A549 (cell line): ENCODE measurements at regions not wholly inside any gene's neighbourhood (a gene's known extent, or its start where the extent isn't known, plus 50 kb on each side); places are given as distances from the start of the nearest gene placed in this dataset.

Source experiments
- ATAC-seq, 2 experiments: fragments of 200-7000 bp in 1 of 2; fragments of >200 bp in 1 of 2; cut with Nextera tagmentation in 1 of 2; cut with Tn5 transposase in 1 of 2; 3 replicates each; pipeline versions ENCODE4 v1.8.0 to v1.9.1; 2018 to 2020; ENCODE audit warnings: mild to moderate bottlenecking in 1 of 2, moderate library complexity in 1 of 2
- CTCF ChIA-PET: fragments of 300-600 bp; sonication (Branson Sonifier 250); formaldehyde crosslinking; extraction: SDS; loops from one replicate; lab custom pipeline; 2021; ENCODE audit warnings: antibody characterized with exemption, inconsistent platforms; lab: Yijun Ruan, JAX
- POLR2A ChIA-PET: fragments of 350-600 bp; formaldehyde crosslinking; extraction: SDS; loops from one replicate; lab custom pipeline; 2021; ENCODE audit warnings: antibody characterized with exemption, inconsistent platforms; lab: Yijun Ruan, JAX
- DNase-seq, 2 experiments: peaks; one replicate each; pipeline versions ENCODE4 v3.0.0 to v3.0.0-alpha.2; 2011 to 2016; ENCODE audit warnings: low read depth in 1 of 2, low spot score in 1 of 2
- FAIRE-seq: peaks from 2 replicates; lab custom pipeline; 2011; peaks lifted over from hg19 to GRCh38; lab: Jason Lieb, UNC
- H3K27ac ChIP-seq, 2 experiments: fragments of >200 bp; sonication (Bioruptor Twin); formaldehyde crosslinking; 3 replicates each; pipeline ENCODE4 v1.5.1; 2016 to 2017
- H3K4me1 ChIP-seq: fragments of >200 bp; sonication (Bioruptor Twin); formaldehyde crosslinking; 3 replicates; pipeline ENCODE4 v1.6.1; 2016
- H3K4me2 ChIP-seq: fragments of >200 bp; sonication (Bioruptor Twin); formaldehyde crosslinking; 3 replicates; pipeline ENCODE4 v1.6.1; 2016
- H3K4me3 ChIP-seq: fragments of >200 bp; sonication (Bioruptor Twin); formaldehyde crosslinking; 3 replicates; pipeline ENCODE4 v1.5.1; 2016
- H3K9me3 ChIP-seq: fragments of >200 bp; sonication (Bioruptor Twin); formaldehyde crosslinking; 3 replicates; pipeline ENCODE4 v1.6.1; 2016
- CBX2 ChIP-seq: fragments of 200-600 bp; sonication (generic); IDR thresholded peaks from 2 replicates; pipeline ENCODE4 v1.6.1; 2016; ENCODE audit warnings: low read depth, mild to moderate bottlenecking, borderline replicate concordance
- CBX8 ChIP-seq: fragments of 200-600 bp; sonication (generic); IDR thresholded peaks from 2 replicates; pipeline ENCODE4 v1.6.1; 2016
- CEBPB ChIP-seq, 2 experiments: fragments of >200 bp in 1 of 2; sonication (Bioruptor Twin) in 1 of 2; formaldehyde crosslinking in 1 of 2; IDR thresholded peaks; 2 replicates each; pipeline ENCODE4 v1.6.1; 2012 to 2016
- CHD2 ChIP-seq: fragments of 150-350 bp; IDR thresholded peaks from 2 replicates; pipeline ENCODE4 v1.6.1; 2014; ENCODE audit warnings: low read length; ENCODE audit not compliant: partially characterized antibody
- EHMT2 ChIP-seq: fragments of 200-600 bp; sonication (generic); IDR thresholded peaks from 2 replicates; pipeline ENCODE4 v1.6.1; 2016; ENCODE audit warnings: antibody characterized with exemption, low read depth, mild to moderate bottlenecking, moderate library complexity
- ESRRA ChIP-seq: fragments of 150-350 bp; IDR thresholded peaks from 2 replicates; pipeline ENCODE4 v1.6.1; 2014; ENCODE audit warnings: mild to moderate bottlenecking, low read length, borderline replicate concordance
- FOSL2 ChIP-seq, 2 experiments: fragments of 450-650 bp in 1 of 2; fragments of >200 bp in 1 of 2; sonication (Bioruptor Twin) in 1 of 2; formaldehyde crosslinking; IDR thresholded peaks; 2 replicates each; pipeline versions ENCODE4 v1.5.0 to v1.6.1; 2016 to 2020; ENCODE audit warnings: mild to moderate bottlenecking in 1 of 2, moderate library complexity in 1 of 2
- FOXS1 ChIP-seq: fragments of 250-450 bp; sonication (Bioruptor Pico); IDR thresholded peaks from 2 replicates; pipeline ENCODE4 v1.5.0; 2020; ENCODE audit warnings: mild to moderate bottlenecking, moderate library complexity
- HEYL ChIP-seq: fragments of 250-450 bp; sonication (Bioruptor Pico); IDR thresholded peaks from 2 replicates; pipeline ENCODE4 v1.8.0; 2021; ENCODE audit warnings: mild to moderate bottlenecking, moderate library complexity
- HMGXB4 ChIP-seq: fragments of 250-450 bp; sonication (Bioruptor Pico); IDR thresholded peaks from 2 replicates; pipeline ENCODE4 v1.5.0; 2021; ENCODE audit warnings: mild to moderate bottlenecking, moderate library complexity, borderline replicate concordance
- HOXB5 ChIP-seq: fragments of 250-450 bp; sonication (Bioruptor Pico); IDR thresholded peaks from 2 replicates; pipeline ENCODE4 v1.5.0; 2020; ENCODE audit warnings: mild to moderate bottlenecking, moderate library complexity
- JUN ChIP-seq, 2 experiments: fragments of >200 bp; sonication (Bioruptor Twin); formaldehyde crosslinking; IDR thresholded peaks; 2 replicates in 1 of 2; 3 replicates in 1 of 2; pipeline ENCODE4 v1.6.1; 2016 to 2017
- MAFK ChIP-seq: fragments of 450-650 bp; IDR thresholded peaks from 2 replicates; pipeline ENCODE4 v1.6.1; 2014; ENCODE audit not compliant: partially characterized antibody
- MAZ ChIP-seq: fragments of 150-350 bp; IDR thresholded peaks from 2 replicates; pipeline ENCODE4 v1.6.1; 2014; ENCODE audit warnings: antibody characterized with exemption, low read depth, low read length, borderline replicate concordance
- MYC ChIP-seq: IDR thresholded peaks from 2 replicates; pipeline ENCODE4 v1.6.1; 2012; ENCODE audit warnings: mild to moderate bottlenecking, inconsistent platforms, low read length, improper control_type of control experiment, borderline replicate concordance
- POLR2AphosphoS2 ChIP-seq: conservative IDR thresholded peaks from 2 replicates; pipeline ENCODE4 v1.6.1; 2012; ENCODE audit warnings: low read length, improper control_type of control experiment, inconsistent platforms
- RCOR1 ChIP-seq: fragments of 150-350 bp; IDR thresholded peaks from 2 replicates; pipeline ENCODE4 v1.6.1; 2014; ENCODE audit warnings: antibody characterized with exemption, low read length, low read depth
- RNF2 ChIP-seq: fragments of 200-600 bp; sonication (generic); IDR thresholded peaks from 2 replicates; pipeline ENCODE4 v1.6.1; 2016; ENCODE audit warnings: low read depth, mild to moderate bottlenecking, antibody characterized with exemption, moderate library complexity, borderline replicate concordance
- ZC3H11A ChIP-seq: fragments of 450-650 bp; IDR thresholded peaks from 2 replicates; pipeline ENCODE4 v1.6.1; 2014; ENCODE audit warnings: antibody characterized with exemption, mild to moderate bottlenecking
- WGBS: methylation state at CpG from one replicate; pipeline ENCODE4 v1.1.6; 2017; ENCODE audit errors: missing lambda C conversion rate; 5-methylcytosine and 5-hydroxymethylcytosine counted together
- TF ChIP-seq, protein P1 (sequence below): fragments of 150-350 bp; IDR thresholded peaks from 2 replicates; pipeline ENCODE4 v1.6.1; 2014; ENCODE audit warnings: low read depth, mild to moderate bottlenecking, low read length
- TF ChIP-seq, protein P2 (sequence below): IDR thresholded peaks from 2 replicates; pipeline ENCODE4 v1.6.1; 2012
- TF ChIP-seq, protein P3 (sequence below): fragments of 450-650 bp; IDR thresholded peaks from 2 replicates; pipeline ENCODE4 v1.6.1; 2014; ENCODE audit warnings: antibody characterized with exemption

DNA sequence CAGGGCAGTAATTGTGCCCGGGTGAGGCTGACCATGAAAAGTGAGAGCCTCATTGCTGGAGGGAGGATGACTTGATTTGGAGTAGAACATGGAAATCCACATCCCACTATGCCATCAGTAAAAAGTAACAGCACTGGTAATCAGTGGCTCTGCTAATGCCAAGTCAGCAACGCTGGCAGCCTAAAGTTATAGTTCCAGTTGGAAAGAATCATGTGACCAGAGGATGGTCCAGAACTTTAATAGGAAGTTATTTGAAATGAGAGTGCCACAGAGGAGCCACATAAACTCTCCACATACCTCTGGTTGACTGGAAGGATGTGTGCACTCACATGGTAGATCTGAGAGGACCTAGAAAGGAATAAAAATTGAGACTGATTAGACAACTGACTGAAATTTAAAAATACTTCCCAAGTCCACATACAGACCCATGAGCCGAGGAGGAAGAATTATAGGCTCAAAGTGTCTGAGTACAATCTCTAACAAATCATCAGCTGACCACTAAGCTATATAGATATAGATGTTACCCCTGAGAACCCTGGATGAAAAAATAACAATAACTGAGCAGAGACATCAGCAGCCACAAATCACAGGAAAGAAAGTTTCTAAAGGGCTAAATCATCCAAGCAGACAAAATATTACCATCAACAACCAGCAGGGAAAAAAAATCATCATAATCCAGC, 346.8 kb downstream of the STK39 start:
- ChIA-PET POLR2A (no interaction called here), CTCF (no interaction called here)
- WGBS, result 20% methylated on average over 3 of the region's 3 CpGs
- no peaks in the 10 kb centered on the region for H3K4me1 ChIP-seq
- no peaks in the 10 kb centered on the region for H3K9me3 ChIP-seq
- H3K4me2 ChIP-seq, result no peak overlapping the region
- TF ChIP-seq ZC3H11A, result no peak
- TF ChIP-seq MAFK, result peak; percentile 11
- TF ChIP-seq, protein P1, sequence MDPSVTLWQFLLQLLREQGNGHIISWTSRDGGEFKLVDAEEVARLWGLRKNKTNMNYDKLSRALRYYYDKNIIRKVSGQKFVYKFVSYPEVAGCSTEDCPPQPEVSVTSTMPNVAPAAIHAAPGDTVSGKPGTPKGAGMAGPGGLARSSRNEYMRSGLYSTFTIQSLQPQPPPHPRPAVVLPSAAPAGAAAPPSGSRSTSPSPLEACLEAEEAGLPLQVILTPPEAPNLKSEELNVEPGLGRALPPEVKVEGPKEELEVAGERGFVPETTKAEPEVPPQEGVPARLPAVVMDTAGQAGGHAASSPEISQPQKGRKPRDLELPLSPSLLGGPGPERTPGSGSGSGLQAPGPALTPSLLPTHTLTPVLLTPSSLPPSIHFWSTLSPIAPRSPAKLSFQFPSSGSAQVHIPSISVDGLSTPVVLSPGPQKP, result no peak
- TF ChIP-seq, protein P2, sequence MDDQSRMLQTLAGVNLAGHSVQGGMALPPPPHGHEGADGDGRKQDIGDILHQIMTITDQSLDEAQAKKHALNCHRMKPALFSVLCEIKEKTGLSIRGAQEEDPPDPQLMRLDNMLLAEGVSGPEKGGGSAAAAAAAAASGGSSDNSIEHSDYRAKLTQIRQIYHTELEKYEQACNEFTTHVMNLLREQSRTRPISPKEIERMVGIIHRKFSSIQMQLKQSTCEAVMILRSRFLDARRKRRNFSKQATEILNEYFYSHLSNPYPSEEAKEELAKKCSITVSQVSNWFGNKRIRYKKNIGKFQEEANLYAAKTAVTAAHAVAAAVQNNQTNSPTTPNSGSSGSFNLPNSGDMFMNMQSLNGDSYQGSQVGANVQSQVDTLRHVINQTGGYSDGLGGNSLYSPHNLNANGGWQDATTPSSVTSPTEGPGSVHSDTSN, result no peak
- TF ChIP-seq HEYL, result no peak
- TF ChIP-seq RCOR1, result no peak
- TF ChIP-seq CBX8, result no peak
- FAIRE-seq (no peak), ATAC-seq (no peak), DNase-seq (no peak)
- H3K4me3 ChIP-seq, result no peak overlapping the region
- H3K27ac ChIP-seq, result no peak overlapping the region

DNA sequence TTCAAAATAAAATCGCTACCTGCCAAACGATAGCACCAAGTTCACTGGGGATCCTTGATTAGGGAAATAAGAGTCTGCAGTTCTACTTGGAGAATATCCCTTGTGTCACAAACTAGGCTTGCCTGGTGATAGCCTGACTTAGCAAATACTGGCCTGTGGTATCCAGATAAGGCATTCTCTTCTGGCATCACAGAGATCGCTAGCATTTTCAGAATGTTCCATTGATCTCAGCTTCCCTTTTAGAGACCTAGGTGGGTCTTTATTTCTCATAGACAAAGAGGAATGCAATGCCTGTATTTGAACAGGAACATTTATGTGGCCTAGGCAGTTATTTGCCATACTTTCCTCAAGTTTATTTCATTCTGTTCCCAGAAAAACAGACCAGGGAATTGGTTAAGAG, 349.1 kb downstream of the STK39 start:
- no peaks in the 10 kb centered on the region for H3K9me3 ChIP-seq
- no peak for DNase-seq
- H3K4me3 ChIP-seq, result no peak overlapping the region
- no peak for TF ChIP-seq MAZ
- TF ChIP-seq CEBPB (IDR thresholded peaks at IDR 0.05), result no peak
- no peak for TF ChIP-seq JUN (IDR thresholded peaks at IDR 0.05)
- no peak for TF ChIP-seq RNF2
- no peak for TF ChIP-seq CBX2
- TF ChIP-seq CHD2, result no peak
- TF ChIP-seq HMGXB4 (CRISPR knock-in tag), result no peak
- no peak for TF ChIP-seq ZC3H11A
- TF ChIP-seq, protein P3, sequence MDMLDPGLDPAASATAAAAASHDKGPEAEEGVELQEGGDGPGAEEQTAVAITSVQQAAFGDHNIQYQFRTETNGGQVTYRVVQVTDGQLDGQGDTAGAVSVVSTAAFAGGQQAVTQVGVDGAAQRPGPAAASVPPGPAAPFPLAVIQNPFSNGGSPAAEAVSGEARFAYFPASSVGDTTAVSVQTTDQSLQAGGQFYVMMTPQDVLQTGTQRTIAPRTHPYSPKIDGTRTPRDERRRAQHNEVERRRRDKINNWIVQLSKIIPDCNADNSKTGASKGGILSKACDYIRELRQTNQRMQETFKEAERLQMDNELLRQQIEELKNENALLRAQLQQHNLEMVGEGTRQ, result no peak
- no peak for TF ChIP-seq EHMT2
- TF ChIP-seq HOXB5 (CRISPR knock-in tag), result no peak
- TF ChIP-seq ESRRA, result no peak
- TF ChIP-seq MYC, result no peak
- no peak for TF ChIP-seq RCOR1
- no peak for TF ChIP-seq FOXS1 (CRISPR knock-in tag)
- TF ChIP-seq, protein P2, result no peak
- TF ChIP-seq, protein P1, result no peak
- no peak for TF ChIP-seq POLR2AphosphoS2
- no peak for TF ChIP-seq FOSL2 (IDR thresholded peaks at IDR 0.05)
- no peak for TF ChIP-seq FOSL2 (CRISPR knock-in tag; IDR thresholded peaks at IDR 0.05)
- H3K4me2 ChIP-seq, result no peak overlapping the region
- H3K27ac ChIP-seq, result no peak overlapping the region
- no peaks in the 10 kb centered on the region for H3K4me1 ChIP-seq
- WGBS, result 37% methylated on average over 3 of the region's 3 CpGs
- ChIA-PET POLR2A (no interaction called here), CTCF (no interaction called here)
- ATAC-seq, result no peak
- FAIRE-seq, result no peak
